H7 (cell line): ENCODE measurements at regions not wholly inside any gene's neighbourhood (a gene's known extent, or its start where the extent isn't known, plus 50 kb on each side); places are given as distances from the start of the nearest gene placed in this dataset.
"Not testable (repeated sequence)": the region's sequence is repeated elsewhere in the genome, so short reads cannot be mapped to it uniquely, and the experiment has no call there.

ENCODE experiments used
- DNase-seq: peaks from one replicate; pipeline ENCODE4 v3.0.0; 2012
- H3K27me3 ChIP-seq: 2 replicates; pipeline ENCODE4 v1.6.0; 2011; ENCODE audit warnings: mild to moderate bottlenecking, low read length; ENCODE audit not compliant: control insufficient read depth, insufficient read depth
- H3K36me3 ChIP-seq: replicated peaks from 2 replicates; pipeline ENCODE4 v1.5.1; 2011; ENCODE audit warnings: low read length; ENCODE audit not compliant: control insufficient read depth, insufficient read depth
- H3K4me3 ChIP-seq: 2 replicates; pipeline ENCODE4 v1.5.1; 2011; ENCODE audit warnings: low read depth, mild to moderate bottlenecking, control low read depth, low read length, moderate library complexity; ENCODE audit not compliant: insufficient read depth

GRCh38 chr18:70920840-70921374 lies 632.1 kb downstream of the SOCS6 start:
- Histone ChIP-seq H3K4me3 (no peak overlapping the region), H3K36me3 (no peaks in the 10 kb centered on the region), H3K27me3 (no peaks in the 10 kb centered on the region; the same call in 1 of the 2 replicates)
- DNase-seq: no peak

- peak; percentile 8 for DNase-seq
- no peaks in the 10 kb centered on the region for H3K36me3 ChIP-seq
- H3K4me3 ChIP-seq: no peak overlapping the region
- no peaks in the 10 kb centered on the region for H3K27me3 ChIP-seq
These were observed 618.8 kb downstream of the SOCS6 start for GRCh38 chr18:70907673-70908072.

- Histone ChIP-seq H3K36me3 (no peaks in the 10 kb centered on the region), H3K27me3 (no peaks in the 10 kb centered on the region), H3K4me3 (no peak overlapping the region)
- no peak for DNase-seq
These were observed 603.5 kb downstream of the SOCS6 start for GRCh38 chr18:70892381-70892780.

GRCh38 chr18:70870292-70870691 lies 581.4 kb downstream of the SOCS6 start:
- no peak for DNase-seq
- no peaks in the 10 kb centered on the region for H3K36me3 ChIP-seq
- H3K27me3 ChIP-seq: no peaks in the 10 kb centered on the region
- no peak overlapping the region for H3K4me3 ChIP-seq

- Histone ChIP-seq H3K27me3 (no peaks in the 10 kb centered on the region), H3K36me3 (no peaks in the 10 kb centered on the region), H3K4me3 (no peak overlapping the region)
- DNase-seq: no peak
These were observed 559.5 kb downstream of the SOCS6 start for GRCh38 chr18:70848329-70848728.

DNA sequence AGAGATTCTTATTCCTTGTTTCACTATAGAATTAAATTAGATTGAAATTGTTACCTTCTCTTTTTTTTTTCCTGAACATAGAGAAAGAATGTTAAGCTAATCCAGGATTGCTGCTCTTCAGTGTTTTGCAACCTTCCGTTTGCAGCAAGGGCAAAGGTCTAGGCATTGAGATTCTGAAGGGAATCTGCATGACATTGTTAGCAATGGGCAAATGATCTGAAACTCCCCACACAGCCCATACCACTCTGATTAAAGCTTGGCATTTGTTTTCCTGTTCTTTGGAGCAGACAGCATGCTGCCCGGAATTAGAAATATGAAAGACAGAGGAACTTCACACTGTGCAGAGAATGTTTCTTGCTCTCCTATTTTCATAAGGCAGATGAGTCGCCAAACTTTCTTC lies 551.8 kb downstream of the SOCS6 start:
- DNase-seq: peak; percentile 4
- H3K4me3 ChIP-seq: no peak overlapping the region
- no peaks in the 10 kb centered on the region for H3K36me3 ChIP-seq

DNA sequence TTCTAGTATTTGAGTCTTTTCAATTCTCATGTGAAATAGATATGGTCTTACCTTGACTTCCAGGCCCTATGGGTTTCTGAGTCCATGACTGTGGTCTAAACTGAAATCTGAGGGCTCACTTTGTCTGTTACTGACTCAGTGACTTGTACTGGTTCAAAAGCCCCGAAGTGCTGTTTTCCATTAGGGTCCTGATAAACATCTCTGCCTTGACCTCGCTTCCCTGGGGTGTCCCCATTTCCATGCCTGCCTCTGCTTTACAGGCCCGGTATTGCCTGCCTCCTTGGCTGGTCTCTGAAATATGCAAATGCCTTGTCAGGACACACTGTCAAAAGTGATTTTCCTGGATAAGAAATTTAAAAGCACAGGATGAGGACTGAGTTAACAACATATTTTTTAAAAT lies 538.8 kb downstream of the SOCS6 start:
- no peak for DNase-seq
- Histone ChIP-seq H3K36me3 (no peaks in the 10 kb centered on the region), H3K4me3 (no peak overlapping the region), H3K27me3 (no peaks in the 10 kb centered on the region)

More for the DNA sequence above, 551.8 kb downstream of the SOCS6 start:
- no peaks in the 10 kb centered on the region for H3K27me3 ChIP-seq

- H3K27me3 ChIP-seq: no peaks in the 10 kb centered on the region
- DNase-seq: no peak
- no peaks in the 10 kb centered on the region for H3K36me3 ChIP-seq
These were observed 537.7 kb downstream of the SOCS6 start for GRCh38 chr18:70826571-70826970.

DNA sequence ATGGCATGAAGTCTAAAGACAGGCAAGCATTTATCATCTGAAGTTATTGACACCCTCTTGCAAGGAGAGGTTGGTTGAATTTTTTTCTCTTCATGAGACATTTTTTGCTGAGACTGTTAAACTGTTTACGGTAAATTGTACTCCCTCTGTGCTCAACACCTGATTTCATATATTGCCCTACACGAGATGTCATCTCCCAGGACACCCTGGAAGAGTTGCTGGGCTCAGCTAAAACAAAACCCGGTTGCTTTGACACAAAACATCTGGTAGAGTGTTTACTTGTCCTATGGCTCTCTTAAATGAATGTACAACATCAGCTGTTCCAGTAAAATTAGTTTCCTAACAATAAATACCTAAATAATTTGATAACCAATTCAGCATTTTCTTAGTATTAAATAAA lies 533.8 kb downstream of the SOCS6 start:
- Histone ChIP-seq H3K36me3 (no peaks in the 10 kb centered on the region), H3K27me3 (no peaks in the 10 kb centered on the region), H3K4me3 (no peak overlapping the region)
- no peak for DNase-seq

More at GRCh38 chr18:70826571-70826970, 537.7 kb downstream of the SOCS6 start:
- no peak overlapping the region for H3K4me3 ChIP-seq

- DNase-seq: no peak
- Histone ChIP-seq H3K27me3 (no peaks in the 10 kb centered on the region), H3K36me3 (no peaks in the 10 kb centered on the region), H3K4me3 (no peak overlapping the region)
These were observed 533.3 kb downstream of the SOCS6 start for GRCh38 chr18:70822117-70822516.

DNA sequence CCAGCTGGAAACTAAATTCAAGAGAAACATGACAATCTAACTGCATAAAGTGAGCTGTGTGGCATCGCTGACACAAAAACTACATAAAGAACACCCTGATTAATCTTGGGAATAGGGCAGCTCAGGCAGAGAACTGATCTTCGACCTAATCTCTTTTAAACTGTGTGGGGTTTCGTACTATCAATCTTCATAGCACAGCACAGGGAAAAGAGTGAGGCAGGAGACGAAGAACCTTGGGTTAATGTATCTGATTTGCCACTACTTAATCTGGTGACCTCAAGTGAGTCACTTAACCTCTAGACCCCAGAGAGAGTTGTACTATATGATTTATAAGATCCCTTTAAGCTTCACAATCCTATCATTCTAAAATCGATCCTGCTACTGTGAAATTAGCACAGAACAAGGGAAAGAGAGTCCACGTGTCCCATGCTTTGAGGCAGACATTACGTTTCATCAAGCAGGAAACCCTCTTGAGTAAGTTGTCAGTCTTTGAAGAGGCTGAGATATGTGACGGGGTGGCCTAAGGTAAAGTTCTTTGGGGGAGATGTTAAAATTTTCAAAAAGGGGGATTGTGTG lies 519.7 kb downstream of the SOCS6 start:
- DNase-seq: no peak
- H3K27me3 ChIP-seq: no peaks in the 10 kb centered on the region
- no peaks in the 10 kb centered on the region for H3K36me3 ChIP-seq
- no peak overlapping the region for H3K4me3 ChIP-seq

DNA sequence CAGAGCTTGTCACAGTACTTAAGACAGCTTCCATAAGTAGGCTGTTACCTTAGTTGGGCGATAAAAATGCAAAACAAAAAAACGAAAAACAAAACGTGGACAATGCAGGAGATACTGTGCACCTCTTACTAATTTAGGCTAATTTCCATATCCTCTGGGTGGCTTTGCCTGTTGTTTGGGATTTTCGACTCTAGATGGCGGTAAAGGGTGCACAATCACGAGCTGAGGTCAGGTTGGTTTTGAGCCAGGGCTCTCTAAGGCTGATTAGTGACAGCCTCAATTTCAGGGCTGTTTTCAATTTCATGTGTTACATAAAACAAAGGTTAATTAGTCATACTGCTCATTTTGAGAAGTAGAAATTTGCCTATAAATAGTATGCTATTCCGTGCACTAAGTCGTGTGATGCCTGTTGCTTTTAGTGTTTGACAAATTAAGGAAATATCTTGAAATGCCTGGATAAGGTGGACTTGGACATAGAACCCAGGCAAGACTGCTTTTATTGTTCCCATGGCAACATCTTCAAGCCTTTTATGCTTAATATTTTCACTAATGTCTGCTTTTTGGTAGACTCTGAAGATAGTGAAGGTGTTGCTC lies 493.1 kb downstream of the SOCS6 start:
- Histone ChIP-seq H3K27me3 (no peaks in the 10 kb centered on the region), H3K36me3 (no peaks in the 10 kb centered on the region), H3K4me3 (no peak overlapping the region)
- DNase-seq: peak; percentile 62

GRCh38 chr18:70766254-70766653 lies 477.4 kb downstream of the SOCS6 start:
- not testable (repeated sequence) for H3K36me3 ChIP-seq, H3K27me3 ChIP-seq, H3K4me3 ChIP-seq, DNase-seq

GRCh38 chr18:70762812-70763211 lies 474.0 kb downstream of the SOCS6 start:
- H3K4me3 ChIP-seq: no peak overlapping the region
- DNase-seq: no peak
- H3K36me3 ChIP-seq: no peaks in the 10 kb centered on the region
- no peaks in the 10 kb centered on the region for H3K27me3 ChIP-seq

- Histone ChIP-seq H3K27me3 (no peaks in the 10 kb centered on the region), H3K36me3 (no peaks in the 10 kb centered on the region), H3K4me3 (no peak overlapping the region)
- no peak for DNase-seq
These were observed 469.9 kb downstream of the SOCS6 start for GRCh38 chr18:70758780-70759179.
